HFF-Myc (cell line): ENCODE measurements at regions not wholly inside any gene's neighbourhood (a gene's known extent, or its start where the extent isn't known, plus 50 kb on each side); places are given as distances from the start of the nearest gene placed in this dataset.

ENCODE experiments used
- DNase-seq: peaks from one replicate; pipeline ENCODE4 v3.0.0-alpha.2; 2011; ENCODE audit warnings: low read depth; ENCODE audit errors: extremely low read depth
- H3K4me3 ChIP-seq: replicated peaks from 2 replicates; pipeline ENCODE4 v1.5.1; 2011; ENCODE audit warnings: low read depth, mild to moderate bottlenecking, control low read depth, low read length
- TF ChIP-seq, protein P1 (sequence below): IDR thresholded peaks from 2 replicates; pipeline ENCODE4 v1.5.1; 2012; ENCODE audit warnings: mild to moderate bottlenecking, low read depth, low read length, control low read depth; ENCODE audit errors: missing control alignments

- DNase-seq: no peak
- H3K4me3 ChIP-seq: no peak overlapping the region
- TF ChIP-seq, protein P1, sequence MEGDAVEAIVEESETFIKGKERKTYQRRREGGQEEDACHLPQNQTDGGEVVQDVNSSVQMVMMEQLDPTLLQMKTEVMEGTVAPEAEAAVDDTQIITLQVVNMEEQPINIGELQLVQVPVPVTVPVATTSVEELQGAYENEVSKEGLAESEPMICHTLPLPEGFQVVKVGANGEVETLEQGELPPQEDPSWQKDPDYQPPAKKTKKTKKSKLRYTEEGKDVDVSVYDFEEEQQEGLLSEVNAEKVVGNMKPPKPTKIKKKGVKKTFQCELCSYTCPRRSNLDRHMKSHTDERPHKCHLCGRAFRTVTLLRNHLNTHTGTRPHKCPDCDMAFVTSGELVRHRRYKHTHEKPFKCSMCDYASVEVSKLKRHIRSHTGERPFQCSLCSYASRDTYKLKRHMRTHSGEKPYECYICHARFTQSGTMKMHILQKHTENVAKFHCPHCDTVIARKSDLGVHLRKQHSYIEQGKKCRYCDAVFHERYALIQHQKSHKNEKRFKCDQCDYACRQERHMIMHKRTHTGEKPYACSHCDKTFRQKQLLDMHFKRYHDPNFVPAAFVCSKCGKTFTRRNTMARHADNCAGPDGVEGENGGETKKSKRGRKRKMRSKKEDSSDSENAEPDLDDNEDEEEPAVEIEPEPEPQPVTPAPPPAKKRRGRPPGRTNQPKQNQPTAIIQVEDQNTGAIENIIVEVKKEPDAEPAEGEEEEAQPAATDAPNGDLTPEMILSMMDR: no peak
Observed at GRCh38 chr15:62584301-62585235, 419.5 kb upstream of the C2CD4B start.

DNA sequence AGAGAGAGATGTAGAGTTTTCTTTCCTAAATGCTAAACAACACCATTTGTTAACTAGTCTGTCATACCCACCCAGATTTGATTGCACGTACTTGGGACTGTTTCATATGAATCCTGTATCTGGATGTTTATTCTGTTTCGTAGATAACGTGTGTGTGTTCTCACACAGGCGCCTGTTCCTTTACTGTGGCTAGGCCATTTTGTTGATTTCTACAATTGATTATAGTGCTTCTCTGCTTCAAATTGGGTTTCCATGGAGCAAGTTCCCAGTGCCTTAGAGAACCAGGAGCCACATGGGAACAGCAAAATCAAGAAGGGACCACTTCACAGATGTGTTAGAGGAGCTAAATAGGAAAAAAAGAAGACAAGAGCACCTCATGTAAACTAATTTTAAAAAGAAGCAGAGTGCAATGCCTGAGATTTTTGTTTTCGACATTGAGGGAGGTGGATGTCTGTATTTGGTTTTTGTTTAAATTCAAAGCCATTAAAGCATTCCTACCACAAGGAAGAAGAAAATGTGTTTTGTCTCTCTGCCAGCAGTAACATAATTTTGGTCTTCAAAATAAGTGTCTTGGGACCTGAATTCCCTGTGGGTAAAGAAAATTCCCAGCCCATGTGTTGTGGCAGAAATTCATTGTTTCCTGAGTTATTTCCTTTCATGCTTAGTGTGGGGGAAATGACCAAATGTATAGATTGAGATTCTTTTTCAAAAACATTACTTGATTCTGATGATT lies 424.0 kb upstream of the C2CD4B start:
- no peak overlapping the region for H3K4me3 ChIP-seq
- TF ChIP-seq, protein P1: no peak
- DNase-seq: peak; percentile 35

DNA sequence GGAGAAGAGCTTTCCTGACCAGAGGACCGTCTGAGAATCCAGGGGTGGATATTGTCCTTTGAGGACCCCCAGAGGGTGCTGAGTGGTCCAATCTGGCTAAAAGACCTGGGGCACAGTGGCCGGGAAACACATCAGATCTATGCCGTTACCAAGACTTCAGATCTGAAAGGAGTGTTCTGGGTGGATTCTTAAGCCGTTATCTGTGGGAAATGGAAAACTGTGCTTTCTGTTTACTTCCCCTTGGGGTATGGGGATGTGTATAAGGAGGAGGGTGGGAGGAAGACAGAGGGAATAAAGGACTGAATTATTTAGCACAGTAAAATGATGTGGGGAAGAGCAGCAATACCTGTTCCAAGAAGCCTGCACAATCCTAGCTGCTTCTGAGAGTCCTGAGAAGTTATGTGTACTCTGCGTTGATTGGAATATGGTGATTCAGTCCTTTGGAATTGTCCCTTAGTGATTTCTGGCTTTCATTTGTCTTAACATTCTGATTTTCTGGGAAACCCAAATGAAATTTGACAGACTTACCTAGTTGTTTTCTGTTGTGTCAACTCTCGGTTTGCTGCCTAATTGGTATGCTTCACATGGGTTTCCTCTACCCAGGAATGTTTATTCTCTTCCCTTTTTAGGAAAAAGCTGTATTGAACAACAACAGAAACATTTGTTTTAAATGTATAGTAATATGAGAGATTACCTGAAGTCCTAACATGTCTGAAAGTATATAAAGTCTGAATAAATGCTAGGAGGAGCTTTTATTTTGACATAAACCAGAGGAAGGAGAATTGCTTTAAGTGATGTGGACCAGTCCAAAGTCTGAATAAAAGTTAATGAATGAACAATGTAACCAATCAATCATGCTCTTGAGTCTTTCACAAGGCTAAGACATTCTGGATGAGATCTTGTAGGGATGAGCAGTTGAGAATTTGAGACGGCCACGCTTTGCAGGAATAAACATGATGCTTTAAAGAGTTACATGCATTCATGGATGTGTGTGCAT lies 427.1 kb upstream of the C2CD4B start:
- TF ChIP-seq, protein P1: no peak
- H3K4me3 ChIP-seq: no peak overlapping the region
- no peak for DNase-seq

DNA sequence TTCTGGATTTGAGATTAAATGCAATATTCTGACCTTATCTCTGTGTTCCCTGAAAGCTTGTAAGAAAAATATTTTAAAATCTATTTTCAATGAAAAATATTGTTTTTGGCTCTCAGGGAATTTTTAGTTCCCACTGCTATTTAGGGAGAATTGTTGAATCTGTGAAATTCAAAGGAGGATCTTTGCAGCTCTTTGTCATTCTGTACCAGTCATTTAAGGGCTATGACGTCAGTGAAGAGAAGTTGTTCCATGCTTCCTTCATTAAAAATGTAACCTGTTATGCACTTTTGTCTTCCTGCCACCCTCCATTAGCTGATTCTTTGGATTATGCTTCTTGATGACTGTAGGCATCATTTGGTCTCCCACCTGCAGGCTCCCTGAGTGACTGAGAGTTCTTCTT lies 427.8 kb upstream of the C2CD4B start:
- no peak for DNase-seq
- TF ChIP-seq, protein P1: no peak
- no peak overlapping the region for H3K4me3 ChIP-seq

DNA sequence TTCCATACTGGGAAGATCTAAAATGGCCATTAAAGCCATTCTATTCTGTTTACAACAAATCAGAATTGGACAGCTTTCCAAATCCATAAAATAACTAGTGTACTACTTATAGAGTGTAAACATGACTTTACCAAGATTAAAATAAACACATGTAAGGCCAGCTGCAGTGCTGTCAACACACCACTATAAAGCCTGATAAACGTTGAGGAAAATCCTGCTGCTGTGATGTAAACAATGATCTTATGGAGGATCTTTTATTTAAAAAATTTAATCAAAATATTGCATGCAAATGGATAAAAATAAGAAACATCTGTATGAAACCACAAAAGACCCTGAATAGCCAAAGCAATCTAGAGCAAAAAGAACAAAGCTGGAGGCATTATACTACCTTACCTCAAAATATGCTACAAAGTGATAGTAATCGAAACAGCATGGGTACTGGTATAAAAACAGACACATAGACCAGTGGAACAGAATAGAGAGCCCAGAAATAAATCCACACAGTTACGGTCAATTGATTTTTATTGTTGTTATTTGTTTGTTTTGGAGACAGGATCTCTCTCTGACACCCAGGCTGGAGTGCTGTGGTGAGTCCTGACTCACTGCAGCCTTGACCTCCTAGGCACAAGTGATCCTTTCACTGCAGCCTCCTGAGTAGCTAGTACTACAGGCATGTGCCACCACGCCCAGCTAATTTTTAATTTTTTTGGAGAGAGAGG lies 428.8 kb upstream of the C2CD4B start:
- no peak overlapping the region for H3K4me3 ChIP-seq
- TF ChIP-seq, protein P1: no peak
- peak; percentile 39 for DNase-seq
